ENCODE measurements at regions not wholly inside any gene's neighbourhood (a gene's known extent, or its start where the extent isn't known, plus 50 kb on each side); places are given as distances from the start of the nearest gene placed in this dataset.

GRCh38 chr18:40962784-40963183 is 992.2 kb upstream of the PIK3C3 start:
- TF ChIP-seq CTCF (IDR thresholded peaks at IDR 0.05) (no peak), POLR2A (IDR thresholded peaks at IDR 0.05) (no peak)

Data from Peyer's patch (tissue), 4 donors.